ENCODE measurements at regions not wholly inside any gene's neighbourhood (a gene's known extent, or its start where the extent isn't known, plus 50 kb on each side); places are given as distances from the start of the nearest gene placed in this dataset.
A peak's percentile ranks its signal among the peaks of the same experiment; 100 is the strongest.

DNA sequence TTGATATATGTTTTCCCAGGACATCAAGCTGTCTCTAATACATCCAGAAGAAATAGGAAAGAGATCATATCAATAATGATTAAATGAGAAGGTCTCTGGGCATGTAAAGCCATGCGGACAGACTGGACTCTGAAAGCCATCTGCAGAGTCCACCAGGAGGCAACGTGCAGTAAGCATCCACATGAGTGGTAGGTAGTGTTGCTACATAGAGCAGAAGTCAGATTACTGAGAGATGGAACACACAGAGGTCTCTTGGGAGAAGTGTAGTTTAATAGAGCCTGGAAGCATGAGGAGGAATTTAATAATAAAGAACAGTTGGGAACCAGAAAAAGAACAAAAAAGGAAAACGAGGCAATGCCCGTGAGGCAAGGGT is 758.1 kb upstream of the DDX18 start:
- no peaks in the 10 kb centered on the region for H3K79me2 ChIP-seq (ENCODE audit: control insufficient read depth in 1 of 2, insufficient read depth in 2 of 2, low read length in 2 of 2)
- H2AK5ac ChIP-seq (ENCODE audit: low read depth, low read length), result no peak overlapping the region
- POLR2A ChIA-PET (ENCODE audit: partially characterized antibody), result no interaction called here

More for the DNA sequence above, 758.1 kb upstream of the DDX18 start:
- H3K36me3 ChIP-seq (ENCODE audit: control insufficient read depth in 2 of 4, insufficient read depth in 4 of 4, low read length in 3 of 4), result no peaks in the 10 kb centered on the region
- H2BK120ac ChIP-seq (replicated peaks; ENCODE audit: low read depth, low read length), result no peak overlapping the region
- H2BK12ac ChIP-seq (ENCODE audit: low read depth, low read length), result no peak overlapping the region
- no peak overlapping the region for H3K56ac ChIP-seq (replicated peaks; ENCODE audit: insufficient read length, low read depth, low read length)
- no peak overlapping the region for H4K91ac ChIP-seq (replicated peaks; ENCODE audit: insufficient read length, low read length)
- no peak overlapping the region for H3K4ac ChIP-seq (replicated peaks; ENCODE audit: insufficient read length, low read depth, low read length)
- no peak overlapping the region for H3K4me3 ChIP-seq (ENCODE audit: extremely low read depth in 1 of 4, insufficient read depth in 2 of 4, low read depth in 3 of 4, low read length in 4 of 4)
- H4K5ac ChIP-seq (ENCODE audit: insufficient read length, low read depth, low read length), result no peak overlapping the region
- DNase-seq (ENCODE audit: low read depth in 1 of 2, low spot score in 2 of 2) (no peak), FAIRE-seq (no peak)
- peak; percentile 29 to 48 for TF ChIP-seq RAD21 (IDR thresholded peaks at IDR 0.05 in 1 of 2, conservative IDR thresholded peaks at IDR 0.05 in 1 of 2; ENCODE audit: low read depth in 2 of 2, low read length in 2 of 2)
- TF ChIP-seq, protein P1, sequence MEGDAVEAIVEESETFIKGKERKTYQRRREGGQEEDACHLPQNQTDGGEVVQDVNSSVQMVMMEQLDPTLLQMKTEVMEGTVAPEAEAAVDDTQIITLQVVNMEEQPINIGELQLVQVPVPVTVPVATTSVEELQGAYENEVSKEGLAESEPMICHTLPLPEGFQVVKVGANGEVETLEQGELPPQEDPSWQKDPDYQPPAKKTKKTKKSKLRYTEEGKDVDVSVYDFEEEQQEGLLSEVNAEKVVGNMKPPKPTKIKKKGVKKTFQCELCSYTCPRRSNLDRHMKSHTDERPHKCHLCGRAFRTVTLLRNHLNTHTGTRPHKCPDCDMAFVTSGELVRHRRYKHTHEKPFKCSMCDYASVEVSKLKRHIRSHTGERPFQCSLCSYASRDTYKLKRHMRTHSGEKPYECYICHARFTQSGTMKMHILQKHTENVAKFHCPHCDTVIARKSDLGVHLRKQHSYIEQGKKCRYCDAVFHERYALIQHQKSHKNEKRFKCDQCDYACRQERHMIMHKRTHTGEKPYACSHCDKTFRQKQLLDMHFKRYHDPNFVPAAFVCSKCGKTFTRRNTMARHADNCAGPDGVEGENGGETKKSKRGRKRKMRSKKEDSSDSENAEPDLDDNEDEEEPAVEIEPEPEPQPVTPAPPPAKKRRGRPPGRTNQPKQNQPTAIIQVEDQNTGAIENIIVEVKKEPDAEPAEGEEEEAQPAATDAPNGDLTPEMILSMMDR (IDR thresholded peaks at IDR 0.05; ENCODE audit: control extremely low read depth in 1 of 3, insufficient read depth in 1 of 3, low read depth in 1 of 3, low read length in 3 of 3), result peak in 1 of 3 experiments; percentile 21; a peak in 1 of 4 replicates
- TF ChIP-seq SIN3A (conservative IDR thresholded peaks at IDR 0.05 in 1 of 2, IDR thresholded peaks at IDR 0.05 in 1 of 2; ENCODE audit: low read depth in 1 of 2, low read length in 2 of 2), result no peak
- TF ChIP-seq CBX5 (IDR thresholded peaks at IDR 0.05; ENCODE audit: low read depth, low read length), result no peak
- TF ChIP-seq SP2 (IDR thresholded peaks at IDR 0.05; ENCODE audit: low read length), result no peak
- no peak for TF ChIP-seq CHD2 (IDR thresholded peaks at IDR 0.05; ENCODE audit: low read length)
- H2BK15ac ChIP-seq (ENCODE audit: low read length), result no peak overlapping the region
- no peak overlapping the region for H2BK5ac ChIP-seq (ENCODE audit: low read depth, low read length)
- H3K9ac ChIP-seq (replicated peaks in 1 of 4; ENCODE audit: extremely low read depth in 1 of 4, low read depth in 3 of 4, low read length in 3 of 4), result no peak overlapping the region
- no peaks in the 10 kb centered on the region for H3K79me1 ChIP-seq (ENCODE audit: low read depth, low read length)
- no peak overlapping the region for H3K18ac ChIP-seq (ENCODE audit: extremely low read depth, low read length)
- no peak overlapping the region for H3K14ac ChIP-seq (ENCODE audit: insufficient read length)
- H3K4me1 ChIP-seq (replicated peaks in 1 of 4; ENCODE audit: control insufficient read depth in 3 of 4, insufficient read depth in 4 of 4, low read length in 3 of 4), result no peaks in the 10 kb centered on the region
- no peak overlapping the region for H2AFZ ChIP-seq (ENCODE audit: low read length)
- H3K9me3 ChIP-seq (ENCODE audit: insufficient read depth in 2 of 2, low read depth in 1 of 2, low read length in 1 of 2), result no peaks in the 10 kb centered on the region
- 91% methylated on average over 4 of the region's 4 CpGs; no CpG with 5 or more reads in 1 of the 2 experiments for WGBS, 2 experiments (ENCODE audit: extremely low coverage in 1 of 2, insufficient coverage in 1 of 2, insufficient read length in 1 of 2, insufficient replicate concordance in 2 of 2, low coverage in 1 of 2, low lambda C conversion rate in 2 of 2, missing lambda C conversion rate in 1 of 2)
- H3K23me2 ChIP-seq (ENCODE audit: low read depth, low read length), result no peaks in the 10 kb centered on the region
- no peak overlapping the region for H3K27ac ChIP-seq (ENCODE audit: low read depth, low read length)
- H4K20me1 ChIP-seq (replicated peaks in 1 of 2; ENCODE audit: control insufficient read depth in 1 of 2, insufficient read depth in 2 of 2, low read length in 2 of 2), result no peaks in the 10 kb centered on the region
- no peak overlapping the region for H4K8ac ChIP-seq (ENCODE audit: extremely low read depth, insufficient read depth, low read length)
- H3K23ac ChIP-seq (ENCODE audit: insufficient read length), result no peak overlapping the region
- H3K27me3 ChIP-seq (replicated peaks in 1 of 4; ENCODE audit: control insufficient read depth in 3 of 4, extremely low read depth in 1 of 4, insufficient read depth in 3 of 4, low read length in 3 of 4), result no peaks in the 10 kb centered on the region
- no peak overlapping the region for H3K4me2 ChIP-seq (ENCODE audit: insufficient read depth in 1 of 2, low read depth in 2 of 2, low read length in 2 of 2)
- CTCF ChIA-PET (ENCODE audit: partially characterized antibody), result no interaction called here
- no peak overlapping the region for H2BK20ac ChIP-seq (ENCODE audit: low read length)
